GM21381 (cell line): ENCODE measurements at regions not wholly inside any gene's neighbourhood (a gene's known extent, or its start where the extent isn't known, plus 50 kb on each side); places are given as distances from the start of the nearest gene placed in this dataset.

ENCODE experiments used
- ATAC-seq: cut with Tn5 transposase; IDR thresholded peaks from one replicate; pipeline ENCODE4 v1.9.1; 2021; ENCODE audit warnings: mild to moderate bottlenecking, moderate library complexity; ENCODE audit not compliant: unreplicated experiment

- no peak for ATAC-seq
These were observed 91.2 kb upstream of the PLPP4 start for GRCh38 chr10:120365872-120366271.

GRCh38 chr10:120367341-120367740 lies 89.7 kb upstream of the PLPP4 start:
- no peak for ATAC-seq

GRCh38 chr10:120368338-120368737 lies 88.7 kb upstream of the PLPP4 start:
- ATAC-seq = no peak

GRCh38 chr10:120368927-120369326 lies 88.1 kb upstream of the PLPP4 start:
- no peak for ATAC-seq

- ATAC-seq = no peak
These were observed 87.2 kb upstream of the PLPP4 start for GRCh38 chr10:120369856-120370276.

GRCh38 chr10:120371856-120372255 lies 85.2 kb upstream of the PLPP4 start:
- no peak for ATAC-seq

- no peak for ATAC-seq
These were observed 84.1 kb upstream of the PLPP4 start for GRCh38 chr10:120372917-120373316.

- ATAC-seq = no peak
These were observed 81.4 kb upstream of the PLPP4 start for GRCh38 chr10:120375666-120376065.

GRCh38 chr10:120381931-120382330 lies 75.1 kb upstream of the PLPP4 start:
- no peak for ATAC-seq

- ATAC-seq = no peak
These were observed 74.7 kb upstream of the PLPP4 start for GRCh38 chr10:120382360-120382759.

GRCh38 chr10:120385992-120386391 lies 71.0 kb upstream of the PLPP4 start:
- no peak for ATAC-seq

- ATAC-seq = no peak
These were observed 70.1 kb upstream of the PLPP4 start for GRCh38 chr10:120386896-120387295.

- no peak for ATAC-seq
These were observed 69.7 kb upstream of the PLPP4 start for GRCh38 chr10:120387326-120387725.

GRCh38 chr10:120392245-120392644 lies 64.8 kb upstream of the PLPP4 start:
- no peak for ATAC-seq

- no peak for ATAC-seq
These were observed 64.4 kb upstream of the PLPP4 start for GRCh38 chr10:120392671-120393079.

- no peak for ATAC-seq
These were observed 62.6 kb upstream of the PLPP4 start for GRCh38 chr10:120394446-120394845.

- ATAC-seq = no peak
These were observed 60.8 kb upstream of the PLPP4 start for GRCh38 chr10:120396228-120396627.

GRCh38 chr10:120398180-120398579 lies 58.8 kb upstream of the PLPP4 start:
- ATAC-seq = no peak

- no peak for ATAC-seq
These were observed 56.4 kb upstream of the PLPP4 start for GRCh38 chr10:120400601-120401000.

GRCh38 chr10:120402147-120402766 lies 54.8 kb upstream of the PLPP4 start:
- ATAC-seq = no peak

GRCh38 chr10:120403109-120403508 lies 53.9 kb upstream of the PLPP4 start:
- no peak for ATAC-seq

GRCh38 chr10:120406376-120406775 lies 50.7 kb upstream of the PLPP4 start:
- no peak for ATAC-seq
